ENCODE measurements at regions not wholly inside any gene's neighbourhood (a gene's known extent, or its start where the extent isn't known, plus 50 kb on each side); places are given as distances from the start of the nearest gene placed in this dataset.

- TF ChIP-seq MAX (IDR thresholded peaks at IDR 0.05) (no peak), HMGXB4 (CRISPR knock-in tag; IDR thresholded peaks at IDR 0.05; ENCODE audit: borderline replicate concordance) (no peak), RAD21 (conservative IDR thresholded peaks at IDR 0.05 in 1 of 2, IDR thresholded peaks at IDR 0.05 in 1 of 2) (no peak), CTCF (IDR thresholded peaks at IDR 0.05) (no peak), CBX2 (IDR thresholded peaks at IDR 0.05; ENCODE audit: borderline replicate concordance, low read depth) (no peak), KDM5A (IDR thresholded peaks at IDR 0.05) (no peak), MAZ (IDR thresholded peaks at IDR 0.05; ENCODE audit: borderline replicate concordance, low read depth, low read length) (no peak), CHD4 (IDR thresholded peaks at IDR 0.05; ENCODE audit: borderline replicate concordance) (no peak), ZFP36 (IDR thresholded peaks at IDR 0.05; ENCODE audit: borderline replicate concordance, partially characterized antibody) (no peak), HOXA7 (CRISPR knock-in tag; IDR thresholded peaks at IDR 0.05) (no peak)
These were observed 143.5 kb downstream of the OLFM1 start (continued) for GRCh38 chr9:135230817-135231520.

GRCh38 chr9:135239100-135239768, 151.8 kb downstream of the OLFM1 start:
- CTCF ChIA-PET, result interaction anchor here (0.8 to 1.2 kb wide), 3 partner anchors 10 to 152 kb away, joined by 3 read pairs; no protein-coding TSS in a partner anchor
- H3K4me2 ChIP-seq, result no peak overlapping the region
- TF ChIP-seq USF2 (IDR thresholded peaks at IDR 0.05), result no peak
- TF ChIP-seq RCOR1 (IDR thresholded peaks at IDR 0.05; ENCODE audit: low read depth, low read length), result no peak
- no peak for TF ChIP-seq FOSB (CRISPR knock-in tag; IDR thresholded peaks at IDR 0.05)
- TF ChIP-seq RFX5 (IDR thresholded peaks at IDR 0.05), result no peak
- TF ChIP-seq HMGXB4 (CRISPR knock-in tag; IDR thresholded peaks at IDR 0.05; ENCODE audit: borderline replicate concordance), result no peak
- TF ChIP-seq HES2 (IDR thresholded peaks at IDR 0.05), result no peak
- TF ChIP-seq POLR2A (IDR thresholded peaks at IDR 0.05; ENCODE audit: low read length), result no peak
- TF ChIP-seq CHD4 (IDR thresholded peaks at IDR 0.05; ENCODE audit: borderline replicate concordance), result no peak
- TF ChIP-seq CTCF (IDR thresholded peaks at IDR 0.05), result no peak
- no peak for TF ChIP-seq HDAC2 (IDR thresholded peaks at IDR 0.05)
- no peak for TF ChIP-seq ESRRA (IDR thresholded peaks at IDR 0.05; ENCODE audit: borderline replicate concordance, low read length)
- no peak for TF ChIP-seq MAZ (IDR thresholded peaks at IDR 0.05; ENCODE audit: borderline replicate concordance, low read depth, low read length)
- TF ChIP-seq EHMT2 (IDR thresholded peaks at IDR 0.05; ENCODE audit: low read depth), result no peak
- TF ChIP-seq ZNF302 (CRISPR knock-in tag; IDR thresholded peaks at IDR 0.05), result no peak
- no peak for TF ChIP-seq MAX (IDR thresholded peaks at IDR 0.05)
- TF ChIP-seq HOXB13 (CRISPR knock-in tag; IDR thresholded peaks at IDR 0.05; ENCODE audit: low read depth), result no peak
- TF ChIP-seq FOXS1 (CRISPR knock-in tag; IDR thresholded peaks at IDR 0.05), result no peak
- TF ChIP-seq E2F6 (IDR thresholded peaks at IDR 0.05; ENCODE audit: borderline replicate concordance, low read depth), result no peak
- no peak for TF ChIP-seq CEBPB (IDR thresholded peaks at IDR 0.05)
- no peak for TF ChIP-seq TFCP2L1 (CRISPR knock-in tag; IDR thresholded peaks at IDR 0.05)
- POLR2A ChIA-PET, result no interaction called here
- H3K4me1 ChIP-seq, result no peaks in the 10 kb centered on the region
- WGBS (ENCODE audit: missing lambda C conversion rate), result 77% methylated on average over 19 of the region's 20 CpGs
- no peak overlapping the region for H3K4me3 ChIP-seq
- DNase-seq (ENCODE audit: low read depth in 1 of 2, low spot score in 1 of 2), result no peak
- H3K9me3 ChIP-seq, result peaks cover 2% of the 10 kb centered on the region; the same call in 2 of the 3 replicates
- H3K27ac ChIP-seq, result no peak overlapping the region
- no peak for ATAC-seq
- no peak for FAIRE-seq

Data from A549 (cell line).